Hepatocyte (in vitro differentiated cells): ENCODE measurements at regions not wholly inside any gene's neighbourhood (a gene's known extent, or its start where the extent isn't known, plus 50 kb on each side); places are given as distances from the start of the nearest gene placed in this dataset.
"Not testable (repeated sequence)": the region's sequence is repeated elsewhere in the genome, so short reads cannot be mapped to it uniquely, and the experiment has no call there.

Experiments
- DNase-seq: peaks from one replicate; pipeline ENCODE4 v3.0.0-alpha.2; 2016; ENCODE audit warnings: low spot score
- H2AFZ ChIP-seq: fragments of 200-600 bp; sonication (generic); 2 replicates; pipeline ENCODE4 v1.6.0; 2016; ENCODE audit warnings: antibody characterized with exemption, mild to moderate bottlenecking
- H3K27ac ChIP-seq: fragments of 200-600 bp; sonication (generic); 2 replicates; pipeline ENCODE4 v1.5.1; 2016; ENCODE audit warnings: mild to moderate bottlenecking
- H3K27me3 ChIP-seq: fragments of 200-600 bp; sonication (generic); 2 replicates; pipeline ENCODE4 v1.6.1; 2016
- H3K36me3 ChIP-seq: fragments of 200-600 bp; sonication (generic); replicated peaks from 2 replicates; pipeline ENCODE4 v1.5.1; 2016; ENCODE audit warnings: low read depth; ENCODE audit not compliant: insufficient read depth
- H3K4me1 ChIP-seq: fragments of 200-600 bp; sonication (generic); 2 replicates; pipeline ENCODE4 v1.5.1; 2016; ENCODE audit warnings: mild to moderate bottlenecking, moderate library complexity; ENCODE audit not compliant: insufficient read depth
- H3K4me2 ChIP-seq: fragments of 200-600 bp; sonication (generic); 2 replicates; pipeline ENCODE4 v1.6.0; 2016
- H3K4me3 ChIP-seq: fragments of 200-600 bp; sonication (generic); 2 replicates; pipeline ENCODE4 v1.5.1; 2016; ENCODE audit warnings: mild to moderate bottlenecking
- H3K79me2 ChIP-seq: fragments of 200-600 bp; sonication (generic); 2 replicates; pipeline ENCODE4 v1.6.0; 2017; ENCODE audit warnings: mild to moderate bottlenecking
- H3K9me2 ChIP-seq: fragments of 200-600 bp; sonication (generic); replicated peaks from 2 replicates; pipeline ENCODE4 v1.6.0; 2017; ENCODE audit warnings: mild to moderate bottlenecking; ENCODE audit not compliant: insufficient read depth
- H3K9me3 ChIP-seq: fragments of 200-600 bp; sonication (generic); 2 replicates; pipeline ENCODE4 v1.5.1; 2016; ENCODE audit warnings: low read depth, mild to moderate bottlenecking
- H4K20me1 ChIP-seq: fragments of 200-600 bp; sonication (generic); 2 replicates; pipeline ENCODE4 v1.6.0; 2016; ENCODE audit warnings: mild to moderate bottlenecking; ENCODE audit not compliant: insufficient read depth, poor library complexity, severe bottlenecking
- EZH2 ChIP-seq: fragments of 200-600 bp; sonication (generic); IDR thresholded peaks from 2 replicates; pipeline ENCODE4 v1.6.1; 2016; ENCODE audit warnings: antibody characterized with exemption, mild to moderate bottlenecking, borderline replicate concordance
- EZH2phosphoT487 ChIP-seq: fragments of 200-600 bp; sonication (generic); IDR thresholded peaks from one replicate; pipeline ENCODE4 v1.6.1; 2018; ENCODE audit warnings: antibody characterized with exemption, mild to moderate bottlenecking, low read depth, moderate library complexity; ENCODE audit not compliant: unreplicated experiment, severe bottlenecking
- WGBS: methylation state at CpG from one replicate; pipeline ENCODE4 v1.1.6; 2016; ENCODE audit warnings: low lambda C conversion rate; ENCODE audit errors: missing lambda C conversion rate; 5-methylcytosine and 5-hydroxymethylcytosine counted together
- TF ChIP-seq, protein P1 (sequence below): fragments of 200-600 bp; sonication (generic); IDR thresholded peaks from 2 replicates; pipeline ENCODE4 v1.5.1; 2016; ENCODE audit warnings: antibody characterized with exemption, mild to moderate bottlenecking; ENCODE audit not compliant: poor library complexity

DNA sequence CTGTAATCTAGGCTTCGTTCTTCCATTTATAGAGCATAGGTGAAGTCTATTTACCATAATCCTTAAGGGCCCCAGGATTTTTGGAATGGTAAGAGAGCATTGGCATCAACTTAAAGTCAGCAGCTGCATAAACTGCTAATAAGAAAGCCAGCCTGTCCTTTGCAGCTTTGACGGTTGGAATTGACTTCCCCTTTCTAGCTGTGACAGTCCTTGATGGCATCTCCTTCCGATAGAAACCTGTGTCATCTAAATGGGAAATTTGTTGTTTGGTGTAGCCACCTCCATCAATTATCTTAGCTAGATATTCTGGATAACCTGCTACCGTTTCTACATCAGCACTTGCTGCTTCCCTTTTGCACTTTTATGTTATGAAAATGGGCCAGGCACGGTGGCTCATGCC lies 58.0 kb upstream of the GLYATL1B start:
- H3K4me2 ChIP-seq: no peak overlapping the region
- H2AFZ ChIP-seq: no peak overlapping the region
- H3K36me3 ChIP-seq: no peaks in the 10 kb centered on the region
- TF ChIP-seq EZH2phosphoT487 (no peak), EZH2 (no peak)
- TF ChIP-seq, protein P1, sequence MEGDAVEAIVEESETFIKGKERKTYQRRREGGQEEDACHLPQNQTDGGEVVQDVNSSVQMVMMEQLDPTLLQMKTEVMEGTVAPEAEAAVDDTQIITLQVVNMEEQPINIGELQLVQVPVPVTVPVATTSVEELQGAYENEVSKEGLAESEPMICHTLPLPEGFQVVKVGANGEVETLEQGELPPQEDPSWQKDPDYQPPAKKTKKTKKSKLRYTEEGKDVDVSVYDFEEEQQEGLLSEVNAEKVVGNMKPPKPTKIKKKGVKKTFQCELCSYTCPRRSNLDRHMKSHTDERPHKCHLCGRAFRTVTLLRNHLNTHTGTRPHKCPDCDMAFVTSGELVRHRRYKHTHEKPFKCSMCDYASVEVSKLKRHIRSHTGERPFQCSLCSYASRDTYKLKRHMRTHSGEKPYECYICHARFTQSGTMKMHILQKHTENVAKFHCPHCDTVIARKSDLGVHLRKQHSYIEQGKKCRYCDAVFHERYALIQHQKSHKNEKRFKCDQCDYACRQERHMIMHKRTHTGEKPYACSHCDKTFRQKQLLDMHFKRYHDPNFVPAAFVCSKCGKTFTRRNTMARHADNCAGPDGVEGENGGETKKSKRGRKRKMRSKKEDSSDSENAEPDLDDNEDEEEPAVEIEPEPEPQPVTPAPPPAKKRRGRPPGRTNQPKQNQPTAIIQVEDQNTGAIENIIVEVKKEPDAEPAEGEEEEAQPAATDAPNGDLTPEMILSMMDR: no peak
- no peaks in the 10 kb centered on the region for H3K9me3 ChIP-seq
- no peak for DNase-seq
- H3K9me2 ChIP-seq: no peaks in the 10 kb centered on the region
- H4K20me1 ChIP-seq: no peaks in the 10 kb centered on the region
- peaks cover 9% of the 10 kb centered on the region for H3K4me1 ChIP-seq
- no peaks in the 10 kb centered on the region for H3K27me3 ChIP-seq
- H3K27ac ChIP-seq: peak overlapping the region; percentile 66
- H3K79me2 ChIP-seq: no peaks in the 10 kb centered on the region
- 90% methylated on average over 5 of the region's 5 CpGs for WGBS
- no peak overlapping the region for H3K4me3 ChIP-seq

DNA sequence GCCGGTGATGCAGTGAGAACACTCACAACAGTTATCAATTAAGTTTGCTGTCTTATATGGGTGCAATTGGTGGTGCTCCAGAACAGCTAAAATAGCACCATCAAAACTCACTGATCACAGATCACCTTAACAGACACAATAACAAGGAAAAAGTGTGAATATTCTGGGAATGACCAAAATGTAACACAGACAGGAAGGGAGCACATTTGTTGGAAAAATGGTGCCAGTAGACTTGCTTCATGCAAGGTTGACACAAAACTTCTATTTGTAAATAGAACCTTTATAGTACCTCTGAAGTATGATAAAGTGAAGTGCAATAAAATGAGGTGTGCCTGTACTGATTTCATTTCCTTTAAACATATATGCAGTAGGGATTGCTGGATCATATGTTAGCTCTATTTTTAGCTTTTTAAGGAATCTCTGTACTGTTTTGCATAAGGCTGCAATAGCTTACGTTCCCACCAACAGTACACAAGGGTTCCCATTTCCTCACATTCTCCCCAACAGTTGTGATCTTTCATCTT lies 56.7 kb upstream of the GLYATL1B start:
- Histone ChIP-seq H3K4me1 (peaks cover 9% of the 10 kb centered on the region), H3K27me3 (no peaks in the 10 kb centered on the region), H3K27ac (peak overlapping the region; percentile 78), H4K20me1 (no peaks in the 10 kb centered on the region), H2AFZ (no peak overlapping the region), H3K4me2 (peak overlapping the region; percentile 49), H3K4me3 (no peak overlapping the region), H3K79me2 (no peaks in the 10 kb centered on the region), H3K9me3 (no peaks in the 10 kb centered on the region), H3K36me3 (no peaks in the 10 kb centered on the region), H3K9me2 (no peaks in the 10 kb centered on the region)
- WGBS: 57% methylated on average over 2 of the region's 2 CpGs
- no peak for DNase-seq
- no peak for TF ChIP-seq EZH2
- TF ChIP-seq, protein P1: no peak

DNA sequence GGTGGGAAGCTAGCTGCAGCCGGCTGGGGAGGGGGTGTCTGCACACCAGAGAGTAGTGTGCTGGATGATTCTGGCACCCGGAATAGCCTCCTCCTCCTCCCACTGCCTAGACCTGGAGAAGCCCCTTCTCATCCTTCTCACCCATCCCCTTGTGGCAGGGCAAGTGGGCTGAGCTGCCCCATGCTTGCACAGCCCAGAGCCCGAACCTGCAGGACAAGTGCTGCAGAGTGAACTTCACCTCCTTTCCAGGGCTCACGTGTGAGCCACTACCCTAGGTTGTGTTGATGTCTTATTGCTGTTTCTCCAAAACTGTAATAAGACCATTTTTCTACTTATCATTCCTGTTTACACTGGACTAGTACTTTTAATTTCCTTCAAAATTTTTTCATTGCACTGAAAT lies 56.1 kb upstream of the GLYATL1B start:
- no peaks in the 10 kb centered on the region for H3K36me3 ChIP-seq
- no peaks in the 10 kb centered on the region for H3K27me3 ChIP-seq
- no peaks in the 10 kb centered on the region for H3K9me3 ChIP-seq
- H3K4me1 ChIP-seq: peaks cover 9% of the 10 kb centered on the region
- no peaks in the 10 kb centered on the region for H3K79me2 ChIP-seq
- DNase-seq: no peak
- H3K27ac ChIP-seq: peak overlapping the region; percentile 78
- 85% methylated on average over 4 of the region's 4 CpGs for WGBS
- H3K9me2 ChIP-seq: no peaks in the 10 kb centered on the region
- H3K4me2 ChIP-seq: peak overlapping the region; percentile 49
- H3K4me3 ChIP-seq: no peak overlapping the region
- H4K20me1 ChIP-seq: no peaks in the 10 kb centered on the region
- TF ChIP-seq EZH2: no peak
- no peak for TF ChIP-seq EZH2phosphoT487
- TF ChIP-seq, protein P1: no peak
- no peak overlapping the region for H2AFZ ChIP-seq

DNA sequence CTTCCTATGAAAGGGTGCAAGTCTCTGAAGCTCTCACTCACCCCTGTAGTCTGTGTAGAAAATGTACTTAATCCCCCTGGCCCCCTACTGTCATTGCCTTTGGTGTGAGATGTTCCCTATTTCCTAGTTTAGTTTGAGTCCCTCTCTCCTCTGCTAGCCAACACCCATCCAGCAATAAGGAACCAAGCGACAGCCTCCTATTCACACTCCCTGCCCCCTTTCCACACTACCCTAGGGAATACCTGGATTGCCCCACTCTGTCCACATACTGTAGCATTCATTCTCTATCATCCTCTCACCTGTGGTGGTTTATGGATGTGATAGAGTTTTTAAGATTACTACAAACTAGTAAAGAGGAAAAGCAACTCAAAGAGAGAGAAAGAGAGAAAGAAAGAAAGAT lies 54.4 kb upstream of the GLYATL1B start:
- 85% methylated on average over 1 of the region's 1 CpG for WGBS
- not testable (repeated sequence) for H3K9me3 ChIP-seq, H3K27ac ChIP-seq, H3K36me3 ChIP-seq, H4K20me1 ChIP-seq, H3K9me2 ChIP-seq, DNase-seq, H2AFZ ChIP-seq, H3K4me1 ChIP-seq, H3K4me2 ChIP-seq, H3K4me3 ChIP-seq, H3K79me2 ChIP-seq, H3K27me3 ChIP-seq
